ENCODE measurements at regions not wholly inside any gene's neighbourhood (a gene's known extent, or its start where the extent isn't known, plus 50 kb on each side); places are given as distances from the start of the nearest gene placed in this dataset.

DNA sequence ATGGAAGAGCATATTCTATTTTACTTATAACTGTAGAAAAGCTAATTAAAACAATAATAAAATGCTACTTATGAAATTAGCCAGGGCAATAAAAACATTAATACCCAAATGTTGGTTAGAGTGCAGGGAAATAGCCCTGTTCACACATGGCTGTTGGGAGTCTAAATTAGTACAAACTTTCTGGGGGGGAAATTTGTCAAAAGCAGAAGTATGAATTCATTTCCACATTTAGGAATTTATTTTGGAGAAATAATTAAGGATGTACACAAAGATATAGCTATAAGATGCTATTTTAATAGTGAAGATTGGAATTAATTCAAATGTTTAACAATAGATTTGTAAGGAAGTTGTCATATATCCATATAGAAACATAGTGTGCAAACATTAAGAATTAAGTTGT lies 190.5 kb downstream of the SEC61B start:
- DNase-seq, result no peak
- intact Hi-C loops (cut with DNase I), result no loop called here
- Histone ChIP-seq H3K9me3 (no peaks in the 10 kb centered on the region), H3K27me3 (no peaks in the 10 kb centered on the region), H3K4me1 (no peaks in the 10 kb centered on the region), H3K36me3 (no peaks in the 10 kb centered on the region), H3K4me3 (no peak overlapping the region), H3K27ac (no peak overlapping the region)
- no peak for TF ChIP-seq EP300 (IDR thresholded peaks at IDR 0.05)
- TF ChIP-seq POLR2AphosphoS5 (IDR thresholded peaks at IDR 0.05), result no peak
- TF ChIP-seq, protein P1, sequence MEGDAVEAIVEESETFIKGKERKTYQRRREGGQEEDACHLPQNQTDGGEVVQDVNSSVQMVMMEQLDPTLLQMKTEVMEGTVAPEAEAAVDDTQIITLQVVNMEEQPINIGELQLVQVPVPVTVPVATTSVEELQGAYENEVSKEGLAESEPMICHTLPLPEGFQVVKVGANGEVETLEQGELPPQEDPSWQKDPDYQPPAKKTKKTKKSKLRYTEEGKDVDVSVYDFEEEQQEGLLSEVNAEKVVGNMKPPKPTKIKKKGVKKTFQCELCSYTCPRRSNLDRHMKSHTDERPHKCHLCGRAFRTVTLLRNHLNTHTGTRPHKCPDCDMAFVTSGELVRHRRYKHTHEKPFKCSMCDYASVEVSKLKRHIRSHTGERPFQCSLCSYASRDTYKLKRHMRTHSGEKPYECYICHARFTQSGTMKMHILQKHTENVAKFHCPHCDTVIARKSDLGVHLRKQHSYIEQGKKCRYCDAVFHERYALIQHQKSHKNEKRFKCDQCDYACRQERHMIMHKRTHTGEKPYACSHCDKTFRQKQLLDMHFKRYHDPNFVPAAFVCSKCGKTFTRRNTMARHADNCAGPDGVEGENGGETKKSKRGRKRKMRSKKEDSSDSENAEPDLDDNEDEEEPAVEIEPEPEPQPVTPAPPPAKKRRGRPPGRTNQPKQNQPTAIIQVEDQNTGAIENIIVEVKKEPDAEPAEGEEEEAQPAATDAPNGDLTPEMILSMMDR (IDR thresholded peaks at IDR 0.05), result no peak
- TF ChIP-seq POLR2A (IDR thresholded peaks at IDR 0.05), result no peak

DNA sequence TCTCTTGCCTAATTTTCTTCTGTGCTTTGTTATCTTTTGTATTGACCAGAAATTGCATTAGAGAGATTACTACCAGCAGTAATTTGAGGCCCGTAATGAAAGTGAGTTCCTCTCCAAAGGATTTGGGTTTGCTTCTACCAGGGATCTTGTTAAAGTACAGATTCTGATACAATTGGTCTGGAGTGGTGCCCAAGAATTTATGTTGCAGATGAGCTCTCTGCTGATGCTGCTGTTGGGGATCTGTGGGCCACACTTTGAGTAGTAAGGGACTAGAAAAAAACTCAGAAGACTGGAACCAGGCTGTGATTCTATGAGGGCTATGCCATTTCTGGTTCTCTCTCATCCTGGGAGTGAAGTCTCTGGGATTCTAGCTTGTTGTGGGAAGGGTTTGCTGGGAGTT lies 192.2 kb downstream of the SEC61B start:
- TF ChIP-seq POLR2A (IDR thresholded peaks at IDR 0.05), result no peak
- TF ChIP-seq EP300 (IDR thresholded peaks at IDR 0.05), result no peak
- TF ChIP-seq, protein P1 (IDR thresholded peaks at IDR 0.05), result no peak
- no peak for TF ChIP-seq POLR2AphosphoS5 (IDR thresholded peaks at IDR 0.05)
- no peak overlapping the region for H3K27ac ChIP-seq
- no peaks in the 10 kb centered on the region for H3K27me3 ChIP-seq
- intact Hi-C loops (cut with DNase I), result no loop called here
- H3K4me1 ChIP-seq, result no peaks in the 10 kb centered on the region
- no peaks in the 10 kb centered on the region for H3K36me3 ChIP-seq
- H3K4me3 ChIP-seq, result no peak overlapping the region
- DNase-seq, result no peak
- WGBS, 2 donors, result 85 to 88% methylated on average over 1 of the region's 1 CpG
- H3K9me3 ChIP-seq, result no peaks in the 10 kb centered on the region

DNA sequence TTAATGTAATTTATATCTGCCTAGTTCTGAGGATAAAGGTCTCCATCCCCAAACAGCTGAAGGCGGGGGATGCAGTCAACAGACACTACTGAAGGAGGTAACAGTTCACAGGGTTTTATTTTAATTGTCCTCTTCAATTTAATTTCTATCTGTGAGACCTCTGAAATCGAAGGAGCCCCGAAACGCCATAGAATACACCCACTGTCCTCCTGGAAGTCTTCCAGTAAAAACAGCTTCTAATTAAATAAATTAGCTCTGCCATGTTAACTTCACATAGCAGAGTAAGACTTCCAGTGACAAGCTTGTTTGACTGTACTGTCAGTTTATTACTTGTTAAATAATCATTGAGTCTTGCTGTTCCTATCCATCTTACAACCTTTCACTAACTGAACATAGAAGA lies 193.5 kb downstream of the SEC61B start:
- H3K27me3 ChIP-seq, result no peaks in the 10 kb centered on the region
- TF ChIP-seq, protein P1 (IDR thresholded peaks at IDR 0.05), result no peak
- TF ChIP-seq EP300 (IDR thresholded peaks at IDR 0.05) (no peak), POLR2A (IDR thresholded peaks at IDR 0.05) (no peak), POLR2AphosphoS5 (IDR thresholded peaks at IDR 0.05) (no peak)
- H3K27ac ChIP-seq, result no peak overlapping the region
- no peak for DNase-seq
- H3K4me1 ChIP-seq, result no peaks in the 10 kb centered on the region
- intact Hi-C loops (cut with DNase I), result no loop called here
- 74 to 81% methylated on average over 4 of the region's 4 CpGs for WGBS, 2 donors
- no peaks in the 10 kb centered on the region for H3K9me3 ChIP-seq
- H3K4me3 ChIP-seq, result no peak overlapping the region
- H3K36me3 ChIP-seq, result no peaks in the 10 kb centered on the region

DNA sequence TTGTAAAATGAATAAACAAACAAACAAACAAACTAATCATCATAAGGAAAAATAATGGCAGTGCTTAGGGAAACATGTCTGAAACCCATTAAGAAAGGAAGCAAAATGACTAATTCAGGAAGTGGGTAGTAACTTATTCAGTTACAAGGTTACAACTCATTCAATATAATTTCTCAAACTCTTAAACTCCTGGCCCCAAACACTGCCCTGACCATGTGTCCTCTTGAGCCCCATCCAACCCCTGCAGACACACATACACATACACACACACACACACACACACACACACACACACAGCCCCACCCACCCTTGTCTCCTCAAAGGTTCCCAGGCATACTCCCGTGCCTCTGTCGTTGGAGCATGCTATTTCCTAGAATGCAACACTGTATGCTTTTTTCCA lies 193.9 kb downstream of the SEC61B start:
- no peak overlapping the region for H3K27ac ChIP-seq
- no peaks in the 10 kb centered on the region for H3K9me3 ChIP-seq
- intact Hi-C loops (cut with DNase I), result no loop called here
- no peaks in the 10 kb centered on the region for H3K36me3 ChIP-seq
- TF ChIP-seq EP300 (IDR thresholded peaks at IDR 0.05), result no peak
- TF ChIP-seq, protein P1 (IDR thresholded peaks at IDR 0.05), result no peak
- TF ChIP-seq POLR2AphosphoS5 (IDR thresholded peaks at IDR 0.05), result no peak
- TF ChIP-seq POLR2A (IDR thresholded peaks at IDR 0.05), result no peak
- 21 to 50% methylated on average over 2 of the region's 2 CpGs for WGBS, 2 donors
- H3K4me3 ChIP-seq, result no peak overlapping the region
- H3K4me1 ChIP-seq, result no peaks in the 10 kb centered on the region
- no peaks in the 10 kb centered on the region for H3K27me3 ChIP-seq
- no peak for DNase-seq

DNA sequence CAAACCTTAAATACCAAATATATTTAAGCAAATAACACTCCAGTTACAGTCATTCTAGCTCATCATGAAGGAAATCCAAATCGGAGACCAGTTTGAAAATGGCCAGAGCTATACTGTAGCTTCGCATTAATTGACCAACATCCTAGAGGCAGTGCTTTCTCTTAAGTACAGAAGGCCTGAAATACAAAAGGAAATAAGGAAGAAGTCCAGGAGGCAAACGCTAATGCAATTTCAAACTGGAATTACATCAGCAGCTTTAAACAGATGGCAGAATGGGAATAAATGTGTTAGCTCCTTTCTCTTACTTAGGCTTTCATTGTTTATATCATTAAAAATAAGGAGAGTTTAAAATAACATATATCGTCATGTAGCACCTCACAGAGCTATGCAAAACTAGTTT lies 197.0 kb downstream of the SEC61B start:
- intact Hi-C loops (cut with DNase I), result no loop called here
- Histone ChIP-seq H3K9me3 (no peaks in the 10 kb centered on the region), H3K27me3 (no peaks in the 10 kb centered on the region), H3K4me1 (no peaks in the 10 kb centered on the region), H3K27ac (no peak overlapping the region), H3K36me3 (no peaks in the 10 kb centered on the region), H3K4me3 (no peak overlapping the region)
- 77 to 79% methylated on average over 4 of the region's 4 CpGs for WGBS, 2 donors
- DNase-seq, result no peak
- TF ChIP-seq POLR2AphosphoS5 (IDR thresholded peaks at IDR 0.05), result no peak
- TF ChIP-seq EP300 (IDR thresholded peaks at IDR 0.05), result no peak
- TF ChIP-seq, protein P1 (IDR thresholded peaks at IDR 0.05), result no peak
- no peak for TF ChIP-seq POLR2A (IDR thresholded peaks at IDR 0.05)
